IPS DF 6.9 (cell line): ENCODE measurements at regions not wholly inside any gene's neighbourhood (a gene's known extent, or its start where the extent isn't known, plus 50 kb on each side); places are given as distances from the start of the nearest gene placed in this dataset.

Experiments
- DNase-seq: peaks from one replicate; pipeline ENCODE4 v3.0.0-alpha.2; 2013; ENCODE audit warnings: low read depth, low spot score
- H3K27ac ChIP-seq: one replicate; pipeline ENCODE4 v1.5.1; 2013; ENCODE audit warnings: low read length, control low read depth
- H3K27me3 ChIP-seq: 2 replicates; pipeline ENCODE4 v1.6.1; 2013; ENCODE audit warnings: mild to moderate bottlenecking, low read length; ENCODE audit not compliant: control insufficient read depth, insufficient read depth
- H3K36me3 ChIP-seq: 2 replicates; pipeline ENCODE4 v1.6.1; 2013; ENCODE audit warnings: low read length; ENCODE audit not compliant: control insufficient read depth, insufficient read depth
- H3K4me1 ChIP-seq: 2 replicates; pipeline ENCODE4 v1.6.1; 2013; ENCODE audit warnings: low read length; ENCODE audit not compliant: control insufficient read depth, insufficient read depth
- H3K4me3 ChIP-seq: 2 replicates; pipeline ENCODE4 v1.5.1; 2013; ENCODE audit warnings: mild to moderate bottlenecking, low read length
- H3K9me3 ChIP-seq: 2 replicates; pipeline ENCODE4 v1.6.1; 2013; ENCODE audit warnings: low read length, inconsistent platforms; ENCODE audit not compliant: control insufficient read depth, insufficient read depth
- WGBS: extraction: QIAGEN DNeasy Blood & Tissue Kit; methylation state at CpG from one replicate; pipeline ENCODE4 v1.1.7; 2013; ENCODE audit warnings: mixed read lengths, missing lambda C conversion rate; ENCODE audit not compliant: insufficient read length, insufficient coverage; 5-methylcytosine and 5-hydroxymethylcytosine counted together

- Histone ChIP-seq H3K4me1 (no peaks in the 10 kb centered on the region), H3K4me3 (no peak overlapping the region), H3K27ac (no peak overlapping the region), H3K36me3 (no peaks in the 10 kb centered on the region), H3K9me3 (no peaks in the 10 kb centered on the region), H3K27me3 (no peaks in the 10 kb centered on the region)
- no CpG with 5 or more reads among the region's 1 CpG for WGBS
- no peak for DNase-seq
Observed at GRCh38 chr12:76198839-76199238, 114.4 kb upstream of the NAP1L1 start.

- DNase-seq: no peak
- 100% methylated on average over 1 of the region's 5 CpGs for WGBS
- Histone ChIP-seq H3K27ac (no peak overlapping the region), H3K9me3 (no peaks in the 10 kb centered on the region), H3K36me3 (no peaks in the 10 kb centered on the region), H3K4me3 (no peak overlapping the region), H3K4me1 (no peaks in the 10 kb centered on the region), H3K27me3 (no peaks in the 10 kb centered on the region)
Observed at GRCh38 chr12:76197283-76197682, 112.8 kb upstream of the NAP1L1 start.

- no peak overlapping the region for H3K27ac ChIP-seq
- WGBS: no CpG with 5 or more reads among the region's 1 CpG
Observed at GRCh38 chr12:76195920-76196319, 111.4 kb upstream of the NAP1L1 start.

GRCh38 chr12:76194724-76195123, 110.2 kb upstream of the NAP1L1 start:
- H3K27ac ChIP-seq: no peak overlapping the region
- H3K9me3 ChIP-seq: no peaks in the 10 kb centered on the region
- H3K4me1 ChIP-seq: no peaks in the 10 kb centered on the region
- DNase-seq: no peak
- H3K36me3 ChIP-seq: no peaks in the 10 kb centered on the region
- H3K4me3 ChIP-seq: no peak overlapping the region
- H3K27me3 ChIP-seq: no peaks in the 10 kb centered on the region

More at GRCh38 chr12:76195920-76196319, 111.4 kb upstream of the NAP1L1 start:
- Histone ChIP-seq H3K36me3 (no peaks in the 10 kb centered on the region), H3K9me3 (no peaks in the 10 kb centered on the region), H3K27me3 (no peaks in the 10 kb centered on the region), H3K4me3 (no peak overlapping the region), H3K4me1 (no peaks in the 10 kb centered on the region)
- DNase-seq: no peak

- no peaks in the 10 kb centered on the region for H3K4me1 ChIP-seq
- H3K4me3 ChIP-seq: no peak overlapping the region
- no peaks in the 10 kb centered on the region for H3K27me3 ChIP-seq
- WGBS: no CpG with 5 or more reads among the region's 4 CpGs
- no peak overlapping the region for H3K27ac ChIP-seq
- no peaks in the 10 kb centered on the region for H3K9me3 ChIP-seq
- no peaks in the 10 kb centered on the region for H3K36me3 ChIP-seq
- no peak for DNase-seq
Observed at GRCh38 chr12:76193961-76194360, 109.5 kb upstream of the NAP1L1 start.

- no CpG with 5 or more reads among the region's 4 CpGs for WGBS
- Histone ChIP-seq H3K27ac (no peak overlapping the region), H3K36me3 (no peaks in the 10 kb centered on the region), H3K4me3 (no peak overlapping the region), H3K27me3 (no peaks in the 10 kb centered on the region), H3K4me1 (no peaks in the 10 kb centered on the region), H3K9me3 (no peaks in the 10 kb centered on the region)
- no peak for DNase-seq
Observed at GRCh38 chr12:76192416-76192815, 107.9 kb upstream of the NAP1L1 start.

- Histone ChIP-seq H3K36me3 (no peaks in the 10 kb centered on the region), H3K27ac (no peak overlapping the region), H3K27me3 (no peaks in the 10 kb centered on the region), H3K4me3 (no peak overlapping the region), H3K4me1 (no peaks in the 10 kb centered on the region), H3K9me3 (no peaks in the 10 kb centered on the region)
- WGBS: no CpG with 5 or more reads among the region's 2 CpGs
- no peak for DNase-seq
Observed at GRCh38 chr12:76190299-76190698, 105.8 kb upstream of the NAP1L1 start.

- no CpG with 5 or more reads among the region's 2 CpGs for WGBS
- Histone ChIP-seq H3K27ac (no peak overlapping the region), H3K9me3 (no peaks in the 10 kb centered on the region), H3K4me1 (no peaks in the 10 kb centered on the region), H3K36me3 (no peaks in the 10 kb centered on the region), H3K4me3 (no peak overlapping the region), H3K27me3 (no peaks in the 10 kb centered on the region)
- no peak for DNase-seq
Observed at GRCh38 chr12:76189851-76190250, 105.4 kb upstream of the NAP1L1 start.

- no peak for DNase-seq
- WGBS: no CpG with 5 or more reads among the region's 1 CpG
- Histone ChIP-seq H3K36me3 (no peaks in the 10 kb centered on the region), H3K4me3 (no peak overlapping the region), H3K27me3 (no peaks in the 10 kb centered on the region), H3K9me3 (no peaks in the 10 kb centered on the region), H3K4me1 (no peaks in the 10 kb centered on the region), H3K27ac (no peak overlapping the region)
Observed at GRCh38 chr12:76187177-76187576, 102.7 kb upstream of the NAP1L1 start.

- H3K4me3 ChIP-seq: no peak overlapping the region
- no peaks in the 10 kb centered on the region for H3K36me3 ChIP-seq
- H3K27me3 ChIP-seq: no peaks in the 10 kb centered on the region
- H3K9me3 ChIP-seq: no peaks in the 10 kb centered on the region
- no peak overlapping the region for H3K27ac ChIP-seq
- no peaks in the 10 kb centered on the region for H3K4me1 ChIP-seq
- DNase-seq: no peak
- WGBS: no CpG with 5 or more reads among the region's 6 CpGs
Observed at GRCh38 chr12:76186131-76186906, 101.8 kb upstream of the NAP1L1 start.
